Breast epithelium (tissue), 3 donors: ENCODE measurements at regions not wholly inside any gene's neighbourhood (a gene's known extent, or its start where the extent isn't known, plus 50 kb on each side); places are given as distances from the start of the nearest gene placed in this dataset.

ENCODE experiments used
- POLR2AphosphoS5 ChIP-seq, 3 donors: sonication (generic); formaldehyde crosslinking; IDR thresholded peaks; one replicate each; pipeline ENCODE4 v1.6.1; 2017; ENCODE audit warnings: antibody characterized with exemption in 3 of 3
- TF ChIP-seq, protein P1 (sequence below), 3 donors: fragments of 450-650 bp; IDR thresholded peaks; one replicate each; pipeline ENCODE4 v1.5.1; 2016 to 2017; ENCODE audit warnings: antibody characterized with exemption in 3 of 3, mild to moderate bottlenecking in 3 of 3, moderate library complexity in 3 of 3

DNA sequence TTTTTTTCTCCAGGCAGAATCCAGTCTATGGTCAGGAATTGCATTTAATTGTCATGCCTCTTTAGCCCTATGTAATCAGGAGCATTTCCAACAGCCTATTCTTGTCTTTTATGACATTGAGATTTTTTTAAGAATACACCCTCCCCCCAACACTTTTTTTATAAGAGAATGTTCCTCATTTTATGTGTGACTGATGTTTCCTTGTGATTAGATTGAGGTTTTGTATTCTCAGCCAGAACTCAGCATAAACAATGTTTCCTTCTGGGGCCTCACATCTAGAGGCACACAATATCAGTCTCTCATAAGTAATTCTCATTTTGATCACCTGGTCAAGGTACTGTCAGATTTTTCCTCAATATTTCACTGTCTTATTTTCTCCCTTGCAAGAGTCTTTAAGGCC, 193.4 kb upstream of the PDE1C start:
- TF ChIP-seq, protein P1, sequence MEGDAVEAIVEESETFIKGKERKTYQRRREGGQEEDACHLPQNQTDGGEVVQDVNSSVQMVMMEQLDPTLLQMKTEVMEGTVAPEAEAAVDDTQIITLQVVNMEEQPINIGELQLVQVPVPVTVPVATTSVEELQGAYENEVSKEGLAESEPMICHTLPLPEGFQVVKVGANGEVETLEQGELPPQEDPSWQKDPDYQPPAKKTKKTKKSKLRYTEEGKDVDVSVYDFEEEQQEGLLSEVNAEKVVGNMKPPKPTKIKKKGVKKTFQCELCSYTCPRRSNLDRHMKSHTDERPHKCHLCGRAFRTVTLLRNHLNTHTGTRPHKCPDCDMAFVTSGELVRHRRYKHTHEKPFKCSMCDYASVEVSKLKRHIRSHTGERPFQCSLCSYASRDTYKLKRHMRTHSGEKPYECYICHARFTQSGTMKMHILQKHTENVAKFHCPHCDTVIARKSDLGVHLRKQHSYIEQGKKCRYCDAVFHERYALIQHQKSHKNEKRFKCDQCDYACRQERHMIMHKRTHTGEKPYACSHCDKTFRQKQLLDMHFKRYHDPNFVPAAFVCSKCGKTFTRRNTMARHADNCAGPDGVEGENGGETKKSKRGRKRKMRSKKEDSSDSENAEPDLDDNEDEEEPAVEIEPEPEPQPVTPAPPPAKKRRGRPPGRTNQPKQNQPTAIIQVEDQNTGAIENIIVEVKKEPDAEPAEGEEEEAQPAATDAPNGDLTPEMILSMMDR (IDR thresholded peaks at IDR 0.05) = no peak
- TF ChIP-seq POLR2AphosphoS5 (IDR thresholded peaks at IDR 0.05) = no peak
